ENCODE measurements at regions not wholly inside any gene's neighbourhood (a gene's known extent, or its start where the extent isn't known, plus 50 kb on each side); places are given as distances from the start of the nearest gene placed in this dataset.
A peak's percentile ranks its signal among the peaks of the same experiment; 100 is the strongest.

- Histone ChIP-seq H3K9me3 (no peaks in the 10 kb centered on the region), H3K4me1 (peaks cover 5 to 8% of the 10 kb centered on the region in 2 donors), H3K27ac (peak overlapping the region; percentile 61 to 72), H3K27me3 (no peaks in the 10 kb centered on the region), H3K4me3 (no peak overlapping the region), H3K36me3 (no peaks in the 10 kb centered on the region)
- intact Hi-C loops (cut with DNase I; ENCODE audit: low total_unique reads) = no loop called here
- TF ChIP-seq POLR2AphosphoS5 (IDR thresholded peaks at IDR 0.05) (no peak), CTCF (IDR thresholded peaks at IDR 0.05) (no peak), POLR2A (IDR thresholded peaks at IDR 0.05) (no peak)
- DNase-seq (ENCODE audit: low spot score in 2 of 2) = peak in 1 of 2 donors; percentile 28
Measured at GRCh38 chr5:138661291-138661960, 86.2 kb upstream of the HSPA9 start.

DNA sequence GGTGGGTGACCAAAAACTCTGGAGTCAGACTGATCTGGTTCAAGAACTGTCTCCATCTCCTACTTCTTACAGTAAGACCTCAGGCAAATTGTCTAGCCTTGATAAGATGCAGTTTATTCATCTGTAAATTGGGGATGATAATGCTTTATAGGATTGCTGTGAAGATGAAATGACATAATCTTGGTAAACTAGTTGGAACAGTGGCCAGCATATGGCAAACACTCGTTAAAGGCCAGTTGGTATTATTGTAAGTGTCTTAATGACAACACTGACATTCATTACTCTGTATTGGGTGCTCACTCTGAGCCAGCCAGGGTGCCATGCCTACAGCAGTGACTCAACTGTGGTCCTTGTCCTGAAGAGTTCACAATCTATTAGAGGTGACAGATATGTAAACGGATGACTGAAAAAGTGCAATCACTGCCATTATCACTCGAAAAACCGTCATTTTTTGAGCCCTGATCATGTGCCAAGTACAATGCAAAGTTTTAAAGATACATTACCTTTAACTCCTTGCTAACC lies 84.9 kb upstream of the HSPA9 start:
- H3K36me3 ChIP-seq = no peaks in the 10 kb centered on the region
- TF ChIP-seq POLR2AphosphoS5 (IDR thresholded peaks at IDR 0.05) (no peak), CTCF (IDR thresholded peaks at IDR 0.05) (no peak), POLR2A (IDR thresholded peaks at IDR 0.05) (no peak)
- intact Hi-C loops (cut with DNase I; ENCODE audit: low total_unique reads) = no loop called here
- H3K4me1 ChIP-seq = peaks cover 5 to 8% of the 10 kb centered on the region in 2 donors
- H3K4me3 ChIP-seq = no peak overlapping the region
- H3K27me3 ChIP-seq = no peaks in the 10 kb centered on the region
- no peaks in the 10 kb centered on the region for H3K9me3 ChIP-seq
- no peak for DNase-seq (ENCODE audit: low spot score in 2 of 2)
- no peak overlapping the region for H3K27ac ChIP-seq

DNA sequence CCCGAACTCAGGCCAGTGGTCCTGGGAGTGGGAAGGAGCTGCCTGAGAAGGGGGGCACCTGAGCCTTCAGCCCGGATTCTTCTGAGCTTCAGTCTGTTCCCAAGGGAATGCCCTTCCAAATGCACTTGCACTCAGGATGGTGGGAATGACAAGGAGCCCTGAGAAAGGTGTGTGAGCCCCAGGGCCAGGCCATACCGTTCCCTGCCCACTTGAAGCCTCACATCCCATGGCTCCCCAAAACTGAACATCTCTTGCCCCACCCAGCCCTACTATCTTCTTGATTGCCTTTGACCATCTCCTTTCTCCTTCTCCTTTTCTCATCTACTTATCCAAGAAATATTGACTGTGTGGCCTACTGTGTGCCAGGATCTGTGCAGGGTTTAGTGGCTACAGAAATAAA lies 84.4 kb upstream of the HSPA9 start:
- no peak for TF ChIP-seq POLR2A (IDR thresholded peaks at IDR 0.05)
- no peak for TF ChIP-seq POLR2AphosphoS5 (IDR thresholded peaks at IDR 0.05)
- TF ChIP-seq CTCF (IDR thresholded peaks at IDR 0.05) = no peak
- H3K36me3 ChIP-seq = no peaks in the 10 kb centered on the region
- peak in 1 of 2 donors; percentile 17 for DNase-seq (ENCODE audit: low spot score in 2 of 2)
- intact Hi-C loops (cut with DNase I; ENCODE audit: low total_unique reads) = no loop called here
- no peak overlapping the region for H3K27ac ChIP-seq
- H3K9me3 ChIP-seq = no peaks in the 10 kb centered on the region
- H3K27me3 ChIP-seq = no peaks in the 10 kb centered on the region
- peaks cover 5 to 8% of the 10 kb centered on the region in 2 donors for H3K4me1 ChIP-seq
- no peak overlapping the region for H3K4me3 ChIP-seq

DNA sequence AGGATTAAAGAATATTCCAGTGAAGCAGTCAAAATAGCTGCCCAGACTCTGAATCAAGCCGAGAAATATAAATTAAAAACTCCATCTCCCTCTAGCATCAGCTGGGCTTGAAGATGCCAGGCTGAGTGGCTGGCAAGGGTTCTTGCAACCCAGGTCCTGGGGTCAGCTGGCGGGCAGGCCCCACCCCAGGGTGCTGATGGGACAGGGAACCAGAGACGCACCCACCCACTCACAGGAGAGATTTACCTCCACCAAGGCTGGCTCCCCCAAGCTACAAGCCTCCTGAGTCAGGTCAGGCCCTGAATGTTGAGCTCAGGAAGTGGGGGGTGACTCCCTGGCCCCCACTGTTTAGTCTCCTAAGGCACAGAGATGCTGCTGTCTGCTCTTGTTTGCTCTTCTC lies 83.9 kb upstream of the HSPA9 start:
- TF ChIP-seq POLR2A (IDR thresholded peaks at IDR 0.05) (no peak), POLR2AphosphoS5 (IDR thresholded peaks at IDR 0.05) (no peak), CTCF (IDR thresholded peaks at IDR 0.05) (no peak)
- peaks cover 5 to 8% of the 10 kb centered on the region in 2 donors for H3K4me1 ChIP-seq
- peak in 1 of 2 donors; percentile 34 for DNase-seq (ENCODE audit: low spot score in 2 of 2)
- H3K27me3 ChIP-seq = no peaks in the 10 kb centered on the region
- H3K9me3 ChIP-seq = no peaks in the 10 kb centered on the region
- intact Hi-C loops (cut with DNase I; ENCODE audit: low total_unique reads) = no loop called here
- no peak overlapping the region for H3K4me3 ChIP-seq
- no peaks in the 10 kb centered on the region for H3K36me3 ChIP-seq
- H3K27ac ChIP-seq = no peak overlapping the region

GRCh38 chr5:138658676-138659075 lies 83.5 kb upstream of the HSPA9 start:
- DNase-seq (ENCODE audit: low spot score in 2 of 2) = peak in 1 of 2 donors; percentile 14
- intact Hi-C loops (cut with DNase I; ENCODE audit: low total_unique reads) = no loop called here
- TF ChIP-seq POLR2AphosphoS5 (IDR thresholded peaks at IDR 0.05) (no peak), CTCF (IDR thresholded peaks at IDR 0.05) (no peak), POLR2A (IDR thresholded peaks at IDR 0.05) (no peak)
- Histone ChIP-seq H3K9me3 (no peaks in the 10 kb centered on the region), H3K4me3 (no peak overlapping the region), H3K27ac (no peak overlapping the region), H3K27me3 (no peaks in the 10 kb centered on the region), H3K36me3 (no peaks in the 10 kb centered on the region), H3K4me1 (peaks cover 5 to 8% of the 10 kb centered on the region in 2 donors)

All from breast epithelium (tissue), 4 donors.